Dendritic cell treated with granulocyte-macrophage colony-stimulating factor and Interleukin-4, amounts not matched to agents 40 ng/mL and 50 ng/mL, for 4 days (primary cell): ENCODE measurements at regions not wholly inside any gene's neighbourhood (a gene's known extent, or its start where the extent isn't known, plus 50 kb on each side); places are given as distances from the start of the nearest gene placed in this dataset.
"Not testable (repeated sequence)": the region's sequence is repeated elsewhere in the genome, so short reads cannot be mapped to it uniquely, and the experiment has no call there.

Experiments
- H3K27ac Mint-ChIP-seq: one replicate; pipeline ENCODE4 v1.8.0; 2022; ENCODE audit warnings: mild to moderate bottlenecking, mixed read lengths
- H3K27me3 Mint-ChIP-seq: one replicate; pipeline ENCODE4 v1.8.0; 2022; ENCODE audit warnings: mild to moderate bottlenecking, mixed read lengths
- H3K36me3 Mint-ChIP-seq: one replicate; pipeline ENCODE4 v1.8.0; 2022; ENCODE audit warnings: low read depth, mixed read lengths
- H3K4me1 Mint-ChIP-seq: one replicate; pipeline ENCODE4 v1.8.0; 2022; ENCODE audit warnings: low read depth, mixed read lengths
- H3K4me3 Mint-ChIP-seq: one replicate; pipeline ENCODE4 v1.8.0; 2022; ENCODE audit warnings: mild to moderate bottlenecking, moderate library complexity, mixed read lengths
- H3K9me3 Mint-ChIP-seq: one replicate; pipeline ENCODE4 v1.8.0; 2022; ENCODE audit warnings: mixed read lengths
- intact Hi-C: fragments of 100-400 bp; cut with micrococcal nuclease; formaldehyde crosslinking; loops from one replicate; pipeline ENCODE4 v1.15.0; 2022

DNA sequence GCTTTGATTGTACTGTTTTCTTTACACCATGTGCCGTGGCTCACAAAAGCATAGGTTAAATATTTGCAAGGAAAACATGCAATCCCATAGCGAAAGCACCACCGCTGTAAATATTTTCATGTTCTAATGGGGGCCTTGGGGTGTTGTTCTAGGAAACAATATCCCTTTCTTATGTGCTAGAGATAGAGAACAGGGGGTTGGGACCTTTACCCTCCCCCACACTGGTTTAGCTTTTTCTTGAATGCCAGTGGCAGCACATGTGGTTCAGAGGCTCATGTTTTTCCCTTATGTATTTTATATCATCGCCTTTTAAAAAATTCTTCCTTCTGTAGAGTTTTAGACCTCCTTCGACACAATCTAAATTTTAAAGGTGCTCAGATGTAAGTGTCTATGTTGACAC lies 422.6 kb upstream of the TENM3 start:
- Mint-ChIP-seq H3K36me3 (no peaks in the 10 kb centered on the region), H3K9me3 (no peaks in the 10 kb centered on the region), H3K4me1 (no peaks in the 10 kb centered on the region), H3K4me3 (no peak overlapping the region), H3K27ac (no peak overlapping the region), H3K27me3 (no peaks in the 10 kb centered on the region)
- intact Hi-C loops: no loop called here

DNA sequence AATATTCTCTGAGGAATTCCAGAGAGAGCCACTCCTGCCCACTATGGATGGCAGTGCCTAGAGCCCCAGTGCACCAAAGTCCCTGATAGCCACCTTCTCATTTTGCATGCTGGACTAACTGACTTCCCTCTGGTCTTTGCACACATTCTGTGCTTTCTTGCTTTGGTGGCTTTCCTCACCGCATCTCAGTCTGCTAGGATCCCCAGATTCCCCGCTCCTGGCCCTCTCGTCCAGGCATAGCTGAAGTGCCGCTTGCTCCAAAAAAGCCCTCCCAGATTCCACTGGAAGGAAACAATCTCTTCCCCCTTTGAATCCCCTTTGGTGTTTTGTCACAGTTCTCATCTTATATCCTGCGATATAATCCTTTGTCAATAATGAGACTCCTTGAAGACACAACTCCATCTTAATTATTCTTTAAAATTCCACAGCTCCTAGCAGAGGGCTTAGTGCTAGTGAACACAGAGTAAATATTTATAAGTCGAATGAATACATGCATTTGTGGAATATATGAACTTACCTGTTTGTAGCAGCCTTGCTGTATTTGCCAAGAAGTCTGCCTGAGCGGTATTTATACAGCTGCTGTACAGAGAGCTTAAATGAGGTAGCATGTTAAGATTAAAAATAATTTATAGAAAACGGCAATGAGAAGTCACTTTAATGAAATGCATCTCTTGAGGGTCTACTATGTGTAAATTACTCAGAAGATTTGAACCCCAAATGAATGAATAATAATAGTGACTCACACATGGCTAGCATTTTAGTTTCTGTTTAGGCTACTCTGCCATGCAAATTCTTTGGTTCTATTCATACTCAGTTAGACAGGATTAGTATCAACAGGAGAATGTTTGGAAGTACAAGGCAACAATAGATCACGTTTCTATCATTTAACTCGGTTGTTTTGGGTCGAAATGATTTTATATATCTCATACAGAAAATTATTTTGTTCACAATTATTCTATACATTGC lies 421.9 kb upstream of the TENM3 start:
- Mint-ChIP-seq H3K36me3 (no peaks in the 10 kb centered on the region), H3K27me3 (no peaks in the 10 kb centered on the region), H3K4me3 (no peak overlapping the region), H3K27ac (no peak overlapping the region), H3K9me3 (no peaks in the 10 kb centered on the region), H3K4me1 (no peaks in the 10 kb centered on the region)
- intact Hi-C loops: no loop called here

DNA sequence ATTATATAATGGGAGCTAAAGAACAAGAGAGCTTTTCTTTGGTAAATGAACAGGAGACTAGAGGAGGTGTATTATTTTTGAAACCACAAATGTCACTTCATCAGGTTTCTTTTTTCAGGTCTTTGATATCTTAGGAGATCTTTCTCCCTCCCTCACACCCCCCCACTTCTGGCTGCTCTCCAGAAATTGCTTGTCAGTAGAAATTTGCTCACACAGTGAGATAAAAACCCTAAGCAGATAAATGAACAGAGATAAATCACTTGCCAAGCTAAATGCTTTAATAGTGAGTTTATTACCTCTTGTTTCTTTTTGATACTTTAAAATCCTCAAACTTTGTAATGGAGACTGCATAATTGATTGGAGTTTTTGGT lies 421.2 kb upstream of the TENM3 start:
- Mint-ChIP-seq H3K4me3 (no peak overlapping the region), H3K9me3 (no peaks in the 10 kb centered on the region), H3K27ac (no peak overlapping the region), H3K27me3 (no peaks in the 10 kb centered on the region), H3K4me1 (no peaks in the 10 kb centered on the region), H3K36me3 (no peaks in the 10 kb centered on the region)
- intact Hi-C loops: no loop called here

DNA sequence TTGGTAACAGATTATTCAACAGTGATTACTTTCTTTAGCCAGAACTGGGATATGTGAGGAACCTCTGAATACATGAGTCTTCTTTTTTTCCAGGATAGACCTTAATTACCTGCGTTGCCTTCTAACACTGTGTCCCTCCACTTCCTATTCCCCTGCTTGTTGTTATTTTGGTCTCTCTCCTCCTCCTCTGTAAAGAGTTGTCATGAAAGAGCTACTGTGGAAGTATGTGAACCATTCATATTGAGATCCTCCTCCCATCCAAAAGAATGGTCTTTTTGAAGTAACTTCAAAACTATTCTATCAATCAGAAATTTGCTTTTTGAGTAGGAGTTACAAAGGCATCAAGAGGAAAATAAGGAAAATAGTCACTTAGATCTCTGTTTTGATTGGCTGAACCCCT lies 420.0 kb upstream of the TENM3 start:
- Mint-ChIP-seq H3K9me3 (no peaks in the 10 kb centered on the region), H3K36me3 (no peaks in the 10 kb centered on the region), H3K4me1 (no peaks in the 10 kb centered on the region), H3K4me3 (no peak overlapping the region), H3K27ac (no peak overlapping the region), H3K27me3 (no peaks in the 10 kb centered on the region)
- intact Hi-C loops: no loop called here

DNA sequence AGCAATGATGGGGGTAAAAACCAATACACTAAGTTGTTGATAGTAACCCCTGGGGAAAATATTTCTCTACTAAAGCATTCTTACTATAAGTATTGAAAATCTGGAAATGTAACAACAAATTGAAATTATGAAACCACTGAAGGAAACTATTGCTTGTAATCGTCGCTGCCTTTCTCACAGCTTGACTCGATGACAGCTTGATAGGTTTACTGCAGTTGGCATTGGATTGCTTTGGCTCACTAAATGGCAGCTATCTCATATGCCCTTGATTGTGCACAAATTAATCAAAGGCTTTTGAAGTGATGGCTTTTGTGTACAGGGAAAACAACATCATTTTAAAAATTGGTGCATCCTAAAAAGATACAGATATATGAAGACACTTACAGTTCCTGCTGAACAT lies 419.6 kb upstream of the TENM3 start:
- intact Hi-C loops: no loop called here
- no peaks in the 10 kb centered on the region for H3K4me1 Mint-ChIP-seq
- no peaks in the 10 kb centered on the region for H3K36me3 Mint-ChIP-seq
- H3K4me3 Mint-ChIP-seq: no peak overlapping the region
- H3K27me3 Mint-ChIP-seq: no peaks in the 10 kb centered on the region
- no peaks in the 10 kb centered on the region for H3K9me3 Mint-ChIP-seq
- no peak overlapping the region for H3K27ac Mint-ChIP-seq

DNA sequence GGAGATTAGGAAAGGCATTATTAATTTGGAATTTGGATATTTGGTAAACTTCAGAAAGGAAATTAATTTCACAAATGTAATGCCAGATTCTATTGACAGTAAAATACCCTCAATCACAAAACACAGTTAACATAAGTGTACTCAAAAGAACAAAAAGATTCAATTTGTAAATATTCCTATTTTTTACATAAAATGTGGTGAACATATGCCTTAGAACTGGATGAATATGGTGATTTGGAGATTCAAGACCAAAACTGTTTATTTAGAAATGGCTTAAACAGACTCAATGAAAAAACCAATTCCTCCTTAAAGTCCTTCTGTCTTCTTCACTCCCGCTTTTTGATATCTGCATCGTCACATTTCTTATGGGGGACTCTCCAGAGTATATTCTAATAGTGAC lies 417.6 kb upstream of the TENM3 start:
- intact Hi-C loops: no loop called here
- Mint-ChIP-seq H3K9me3 (no peaks in the 10 kb centered on the region), H3K4me3 (no peak overlapping the region), H3K4me1 (no peaks in the 10 kb centered on the region), H3K27me3 (no peaks in the 10 kb centered on the region), H3K27ac (no peak overlapping the region), H3K36me3 (no peaks in the 10 kb centered on the region)

DNA sequence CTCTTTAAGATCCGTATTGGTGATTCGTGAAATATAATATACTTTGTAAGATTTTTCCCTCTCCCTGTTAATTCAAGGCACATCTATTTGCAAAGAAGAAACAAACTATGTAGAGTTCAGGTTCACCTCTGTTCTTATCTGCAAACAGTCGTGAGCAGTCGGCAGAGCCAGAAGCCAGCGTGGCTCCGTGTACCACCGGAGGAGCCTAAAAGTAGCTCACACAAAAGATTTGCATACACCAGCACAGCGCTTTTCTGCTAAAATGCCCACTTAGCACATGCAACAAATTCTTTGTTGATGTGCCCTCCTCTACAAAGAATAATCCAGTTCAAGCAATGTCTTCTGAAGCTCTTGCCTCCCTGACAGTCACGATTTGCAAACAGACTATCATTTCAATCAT lies 416.0 kb upstream of the TENM3 start:
- Mint-ChIP-seq H3K36me3 (no peaks in the 10 kb centered on the region), H3K4me3 (no peak overlapping the region), H3K9me3 (no peaks in the 10 kb centered on the region), H3K27me3 (no peaks in the 10 kb centered on the region), H3K4me1 (no peaks in the 10 kb centered on the region), H3K27ac (no peak overlapping the region)
- intact Hi-C loops: no loop called here

DNA sequence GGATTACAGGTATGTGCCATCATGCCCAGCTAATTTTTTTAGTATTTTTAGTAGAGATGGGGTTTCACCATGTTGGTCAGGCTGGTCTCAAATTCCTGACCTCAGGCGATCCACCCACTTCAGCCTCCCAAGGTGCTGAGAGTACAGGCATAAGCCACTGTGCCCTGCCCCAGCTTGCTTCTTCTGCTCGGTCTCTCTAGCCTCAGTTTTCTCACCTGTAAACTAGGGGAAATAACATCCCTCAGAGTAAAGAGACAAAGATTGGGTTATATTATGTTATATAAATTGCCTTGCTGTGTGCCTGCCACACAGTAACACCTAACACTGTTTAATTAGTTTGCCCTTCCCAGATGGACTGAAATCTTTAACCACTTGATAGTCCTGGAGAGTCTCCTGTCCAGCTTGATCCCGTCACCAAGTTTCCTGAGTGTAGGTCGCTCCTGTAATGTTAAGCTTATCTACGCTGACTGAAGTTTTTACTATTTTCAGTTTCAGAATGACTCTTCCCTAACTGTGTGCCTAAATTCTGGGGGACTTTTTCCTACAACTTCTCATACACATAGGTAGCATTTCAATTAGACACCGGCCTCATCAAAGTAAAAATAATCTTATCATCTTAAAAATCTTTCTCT lies 412.7 kb upstream of the TENM3 start:
- Mint-ChIP-seq H3K27me3 (no peaks in the 10 kb centered on the region), H3K9me3 (no peaks in the 10 kb centered on the region), H3K36me3 (no peaks in the 10 kb centered on the region), H3K4me3 (no peak overlapping the region), H3K27ac (no peak overlapping the region), H3K4me1 (no peaks in the 10 kb centered on the region)
- intact Hi-C loops: loop anchor here (1.0 kb wide), 1 partner anchor 16 kb away; no protein-coding TSS in a partner anchor

DNA sequence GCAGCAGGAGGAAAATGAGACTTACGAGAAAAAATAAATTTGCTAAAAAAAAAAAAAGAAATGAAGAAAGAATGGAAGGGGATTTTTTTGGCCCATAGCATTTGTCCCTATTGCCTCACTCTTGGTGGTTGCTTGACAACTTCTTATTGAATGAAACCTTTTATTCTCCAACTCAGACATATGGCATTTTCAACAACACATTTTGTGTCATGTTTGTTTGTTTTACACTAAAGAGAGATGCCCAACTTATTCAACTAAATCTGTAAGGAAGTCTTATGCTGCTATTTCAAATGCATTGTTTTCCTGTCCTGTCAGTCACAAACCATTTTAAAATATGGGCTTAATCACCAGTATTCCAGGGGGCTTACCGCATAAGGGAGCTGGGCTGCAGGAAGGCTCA lies 409.1 kb upstream of the TENM3 start:
- H3K27ac Mint-ChIP-seq: no peak overlapping the region
- no peaks in the 10 kb centered on the region for H3K27me3 Mint-ChIP-seq
- no peaks in the 10 kb centered on the region for H3K9me3 Mint-ChIP-seq
- no peaks in the 10 kb centered on the region for H3K4me1 Mint-ChIP-seq
- intact Hi-C loops: no loop called here
- H3K36me3 Mint-ChIP-seq: no peaks in the 10 kb centered on the region
- H3K4me3 Mint-ChIP-seq: no peak overlapping the region

DNA sequence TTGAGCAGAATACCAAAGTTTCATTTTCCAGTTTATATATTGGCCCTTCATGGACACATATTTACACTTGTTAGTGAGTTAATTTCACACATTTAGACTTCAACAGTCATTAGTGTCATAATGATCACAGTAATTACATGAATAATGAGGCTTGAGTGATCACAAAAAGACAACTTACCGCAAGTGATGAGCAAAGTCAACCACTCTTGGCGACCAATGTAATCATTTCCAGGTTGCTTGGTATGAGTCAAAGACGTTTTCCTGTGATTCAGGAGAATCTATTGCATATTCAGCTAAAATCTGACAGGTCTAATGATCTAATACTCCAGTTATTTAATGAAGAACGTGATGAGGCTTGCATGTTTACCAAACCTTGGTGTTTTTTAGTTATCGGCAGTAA lies 407.9 kb upstream of the TENM3 start:
- no peaks in the 10 kb centered on the region for H3K36me3 Mint-ChIP-seq
- no peak overlapping the region for H3K27ac Mint-ChIP-seq
- intact Hi-C loops: no loop called here
- no peaks in the 10 kb centered on the region for H3K4me1 Mint-ChIP-seq
- no peak overlapping the region for H3K4me3 Mint-ChIP-seq
- no peaks in the 10 kb centered on the region for H3K27me3 Mint-ChIP-seq
- peaks cover 5% of the 10 kb centered on the region for H3K9me3 Mint-ChIP-seq

DNA sequence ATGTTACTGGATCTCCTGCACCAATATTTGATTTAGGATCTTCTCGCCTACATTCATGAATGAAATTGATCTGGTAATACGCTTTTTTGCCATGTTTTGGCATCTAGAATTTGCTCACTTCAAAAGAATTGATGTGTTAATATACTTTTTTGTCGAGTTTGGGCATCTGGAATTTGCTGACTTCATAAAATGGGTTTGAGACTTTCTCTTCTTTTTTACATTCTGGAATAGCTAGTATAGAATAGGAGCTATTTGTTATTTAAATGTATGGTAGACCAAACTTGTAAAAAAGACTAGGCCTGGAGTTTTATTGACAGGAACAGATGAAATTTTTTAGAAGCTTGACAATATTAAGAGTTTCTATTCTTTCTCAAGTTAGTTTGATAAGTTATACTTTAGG lies 404.9 kb upstream of the TENM3 start:
- Mint-ChIP-seq H3K4me3 (no peak overlapping the region), H3K4me1 (no peaks in the 10 kb centered on the region), H3K27me3 (no peaks in the 10 kb centered on the region), H3K9me3 (peaks cover 5% of the 10 kb centered on the region), H3K36me3 (no peaks in the 10 kb centered on the region), H3K27ac (no peak overlapping the region)
- intact Hi-C loops: no loop called here

DNA sequence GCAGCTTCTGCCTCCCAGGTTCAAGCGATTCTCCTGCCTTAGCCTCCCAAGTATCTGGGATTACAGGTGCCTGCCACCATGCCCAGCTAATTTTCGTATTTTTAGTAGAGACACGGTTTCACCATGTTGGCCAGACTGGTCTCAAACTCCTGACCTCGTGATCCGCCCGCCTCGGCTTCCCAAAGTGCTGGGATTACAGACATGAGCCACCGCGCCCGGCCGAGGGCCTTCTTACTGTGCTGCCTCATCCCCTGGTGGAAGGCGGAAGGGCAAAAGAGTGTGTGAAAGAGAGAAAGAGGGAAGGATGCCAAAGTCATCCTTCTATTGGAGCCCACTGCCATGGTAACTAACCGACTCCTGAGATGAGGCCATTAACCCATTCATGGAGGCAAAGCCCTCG lies 399.4 kb upstream of the TENM3 start:
- H3K4me1 Mint-ChIP-seq, H3K27me3 Mint-ChIP-seq, H3K27ac Mint-ChIP-seq, intact Hi-C loops, H3K9me3 Mint-ChIP-seq, H3K4me3 Mint-ChIP-seq, H3K36me3 Mint-ChIP-seq: not testable (repeated sequence)

DNA sequence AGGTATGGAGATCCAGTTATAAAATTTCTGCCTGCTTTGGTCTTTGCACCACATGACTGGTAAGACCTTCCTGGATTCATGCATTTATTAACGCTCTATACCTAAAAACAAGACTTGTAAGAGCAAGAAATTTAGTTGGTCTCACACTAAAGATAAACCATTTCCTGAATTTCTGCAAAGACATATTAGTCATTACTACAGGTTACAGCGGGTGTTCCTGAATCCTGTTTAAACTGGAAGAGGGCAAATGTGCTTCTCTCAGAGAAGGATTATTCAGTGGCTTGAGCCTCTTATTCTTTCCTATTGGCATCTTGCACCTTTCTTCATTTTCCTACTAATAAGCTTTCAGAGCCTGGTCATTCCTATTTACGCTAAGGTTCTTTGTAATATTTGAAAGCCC lies 397.6 kb upstream of the TENM3 start:
- Mint-ChIP-seq H3K4me3 (no peak overlapping the region), H3K4me1 (no peaks in the 10 kb centered on the region), H3K27me3 (no peaks in the 10 kb centered on the region), H3K27ac (no peak overlapping the region), H3K9me3 (no peaks in the 10 kb centered on the region), H3K36me3 (no peaks in the 10 kb centered on the region)
- intact Hi-C loops: no loop called here

DNA sequence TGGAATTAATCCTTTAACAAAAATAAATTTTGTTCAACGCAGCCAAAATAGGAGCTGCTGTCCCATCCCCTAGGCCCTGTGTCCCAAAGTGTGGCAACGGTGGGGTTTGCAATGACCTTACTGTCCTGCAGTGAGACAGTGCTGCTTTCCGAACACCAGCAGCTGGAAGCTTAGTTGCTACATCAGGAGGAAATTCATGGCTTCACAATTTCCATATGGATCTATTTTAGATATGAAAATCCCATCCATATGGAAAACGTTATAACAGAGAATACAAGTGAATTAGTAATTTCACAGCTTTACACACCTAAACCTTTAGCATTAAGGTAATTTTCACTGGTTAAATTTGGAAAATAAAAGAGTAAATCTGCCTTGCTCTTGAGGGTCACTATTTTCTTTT lies 396.3 kb upstream of the TENM3 start:
- intact Hi-C loops: no loop called here
- Mint-ChIP-seq H3K9me3 (no peaks in the 10 kb centered on the region), H3K27ac (no peak overlapping the region), H3K4me1 (no peaks in the 10 kb centered on the region), H3K4me3 (no peak overlapping the region), H3K27me3 (no peaks in the 10 kb centered on the region), H3K36me3 (no peaks in the 10 kb centered on the region)

DNA sequence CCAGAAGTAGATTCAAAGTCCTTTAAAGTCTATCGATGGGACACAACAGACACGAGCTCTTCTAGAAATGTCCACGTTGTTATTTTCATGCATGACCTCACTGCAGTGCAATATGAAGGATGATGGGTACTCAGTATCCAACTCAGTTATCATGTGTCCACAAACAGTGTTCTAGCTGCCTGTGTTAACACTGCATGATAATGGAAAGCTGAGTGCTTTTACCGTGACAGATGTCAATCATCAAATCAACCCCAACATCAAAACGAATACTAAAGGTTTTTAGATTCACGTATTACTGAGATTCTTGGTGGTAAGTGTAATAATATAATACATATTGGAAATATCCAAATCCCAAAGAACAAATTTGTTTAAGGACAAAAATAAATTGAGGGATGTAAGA lies 394.8 kb upstream of the TENM3 start:
- no peak overlapping the region for H3K4me3 Mint-ChIP-seq
- intact Hi-C loops: no loop called here
- no peaks in the 10 kb centered on the region for H3K9me3 Mint-ChIP-seq
- no peaks in the 10 kb centered on the region for H3K36me3 Mint-ChIP-seq
- no peak overlapping the region for H3K27ac Mint-ChIP-seq
- H3K4me1 Mint-ChIP-seq: no peaks in the 10 kb centered on the region
- H3K27me3 Mint-ChIP-seq: no peaks in the 10 kb centered on the region
